ENCODE measurements at regions not wholly inside any gene's neighbourhood (a gene's known extent, or its start where the extent isn't known, plus 50 kb on each side); places are given as distances from the start of the nearest gene placed in this dataset.

GRCh38 chr5:73290242-73290641, 117.2 kb downstream of the TMEM174 start:
- Histone ChIP-seq H3K27me3 (ENCODE audit: insufficient read depth) (no peaks in the 10 kb centered on the region), H4K20me1 (ENCODE audit: insufficient read depth) (no peaks in the 10 kb centered on the region)
- CTCF ChIA-PET = interaction anchor here (1.6 kb wide), 1 partner anchor 74 kb away, joined by 4 read pairs; no protein-coding TSS in a partner anchor

GRCh38 chr5:73288803-73289720, 116.1 kb downstream of the TMEM174 start:
- no peak overlapping the region for H3K27ac ChIP-seq (ENCODE audit: low read depth in 2 of 2, low read length in 1 of 2)
- no peak for TF ChIP-seq EP300 (IDR thresholded peaks at IDR 0.05; ENCODE audit: borderline replicate concordance in 1 of 2, low read depth in 1 of 2, low read length in 1 of 2)
- no peak for TF ChIP-seq CTCF (IDR thresholded peaks at IDR 0.05)
- no peak for TF ChIP-seq RFX5 (IDR thresholded peaks at IDR 0.05; ENCODE audit: low read length)
- TF ChIP-seq RAD21 (IDR thresholded peaks at IDR 0.05; ENCODE audit: low read length) = no peak
- TF ChIP-seq RCOR1 (IDR thresholded peaks at IDR 0.05; ENCODE audit: low read length) = no peak
- TF ChIP-seq SMC3 (IDR thresholded peaks at IDR 0.05; ENCODE audit: low read depth, low read length) = no peak
- no peak for TF ChIP-seq NRF1 (IDR thresholded peaks at IDR 0.05; ENCODE audit: low read depth, low read length)
- no peak for TF ChIP-seq MAX (IDR thresholded peaks at IDR 0.05; ENCODE audit: low read depth)
- no peak overlapping the region for H3K4me3 ChIP-seq (ENCODE audit: low read depth in 2 of 2, low read length in 1 of 2)
- no peaks in the 10 kb centered on the region for H4K20me1 ChIP-seq (ENCODE audit: insufficient read depth)
- no peaks in the 10 kb centered on the region for H3K27me3 ChIP-seq (ENCODE audit: insufficient read depth)
- H3K9me2 ChIP-seq = no peaks in the 10 kb centered on the region
- 58% methylated on average over 6 of the region's 6 CpGs for WGBS (ENCODE audit: low lambda C conversion rate)
- no peaks in the 10 kb centered on the region for H3K9me3 ChIP-seq
- H3K4me1 ChIP-seq (ENCODE audit: control insufficient read depth in 1 of 2, insufficient read depth in 2 of 2, low read depth in 1 of 2, low read length in 1 of 2) = 0 out of 4 replicates have a peak, but pooled peaks cover 0 to 7% of the 10 kb centered on the region in 2 experiments
- H3K79me2 ChIP-seq (ENCODE audit: insufficient read depth) = no peaks in the 10 kb centered on the region
- H3K4me2 ChIP-seq = no peak overlapping the region
- H3K9ac ChIP-seq = no peak overlapping the region
- no peak for DNase-seq
- ChIA-PET POLR2A (no interaction called here), CTCF (interaction anchor here (1.6 kb wide), 1 partner anchor 72 kb away, joined by 4 read pairs; no protein-coding TSS in a partner anchor)
- no peak overlapping the region for H2AFZ ChIP-seq (ENCODE audit: low read depth)
- H3F3A ChIP-seq (replicated peaks; ENCODE audit: insufficient read depth) = no peaks in the 10 kb centered on the region
- no peaks in the 10 kb centered on the region for H3K36me3 ChIP-seq (replicated peaks in 1 of 2; ENCODE audit: control insufficient read depth in 1 of 2, insufficient read depth in 2 of 2, low read length in 1 of 2)

More at GRCh38 chr5:73290242-73290641, 117.2 kb downstream of the TMEM174 start:
- H3F3A ChIP-seq (replicated peaks; ENCODE audit: insufficient read depth) = no peaks in the 10 kb centered on the region
- POLR2A ChIA-PET = no interaction called here
- no peaks in the 10 kb centered on the region for H3K9me2 ChIP-seq
- WGBS (ENCODE audit: low lambda C conversion rate) = 41% methylated on average over 2 of the region's 3 CpGs
- H3K4me3 ChIP-seq (ENCODE audit: low read depth in 2 of 2, low read length in 1 of 2) = no peak overlapping the region
- H2AFZ ChIP-seq (ENCODE audit: low read depth) = no peak overlapping the region
- H3K79me2 ChIP-seq (ENCODE audit: insufficient read depth) = no peaks in the 10 kb centered on the region
- peaks cover 0 to 7% of the 10 kb centered on the region in 2 experiments; a peak in 1 of 4 replicates for H3K4me1 ChIP-seq (ENCODE audit: control insufficient read depth in 1 of 2, insufficient read depth in 2 of 2, low read depth in 1 of 2, low read length in 1 of 2)
- TF ChIP-seq FOSL2 (IDR thresholded peaks at IDR 0.05; ENCODE audit: borderline replicate concordance, low read depth) (no peak), CTCF (IDR thresholded peaks at IDR 0.05) (0 out of 2 replicates have a peak, but pooled peaks have one; percentile 13)
- no peak for DNase-seq
- no peak overlapping the region for H3K27ac ChIP-seq (ENCODE audit: low read depth in 2 of 2, low read length in 1 of 2)
- no peaks in the 10 kb centered on the region for H3K36me3 ChIP-seq (replicated peaks in 1 of 2; ENCODE audit: control insufficient read depth in 1 of 2, insufficient read depth in 2 of 2, low read length in 1 of 2)
- no peaks in the 10 kb centered on the region for H3K9me3 ChIP-seq
- no peak overlapping the region for H3K9ac ChIP-seq
- H3K4me2 ChIP-seq = no peak overlapping the region
